Testis (tissue), 2 donors: ENCODE measurements at regions not wholly inside any gene's neighbourhood (a gene's known extent, or its start where the extent isn't known, plus 50 kb on each side); places are given as distances from the start of the nearest gene placed in this dataset.

Experiments used
- DNase-seq: peaks from one replicate; pipeline ENCODE4 v3.0.0-alpha.2; 2019
- H3K27ac ChIP-seq, 2 donors: fragments of 200-600 bp; sonication (generic); one replicate each; pipeline ENCODE4 v1.5.1; 2019
- H3K27me3 ChIP-seq: fragments of 200-600 bp; sonication (generic); one replicate; pipeline ENCODE4 v1.5.1; 2019
- H3K36me3 ChIP-seq: fragments of 200-600 bp; sonication (generic); one replicate; pipeline ENCODE4 v1.5.1; 2017; ENCODE audit warnings: low read depth; ENCODE audit errors: missing control alignments
- H3K4me1 ChIP-seq: fragments of 200-600 bp; sonication (generic); one replicate; pipeline ENCODE4 v1.5.1; 2019
- H3K4me3 ChIP-seq, 2 donors: fragments of 200-600 bp; sonication (generic); one replicate each; pipeline ENCODE4 v1.5.1; 2017 to 2019
- H3K9me3 ChIP-seq: fragments of 200-600 bp; sonication (generic); one replicate; pipeline ENCODE4 v1.5.1; 2017
- POLR2A ChIP-seq: fragments of 450-650 bp; IDR thresholded peaks from one replicate; pipeline ENCODE4 v1.6.1; 2017; ENCODE audit warnings: antibody characterized with exemption, mild to moderate bottlenecking, moderate library complexity
- WGBS, 2 donors: methylation state at CpG; one replicate each; pipeline ENCODE4 v1.1.5; 2018; 5-methylcytosine and 5-hydroxymethylcytosine counted together
- intact Hi-C: fragments of 100-400 bp; cut with DNase I; formaldehyde crosslinking; loops from one replicate; pipeline ENCODE4 v1.15.1; 2023; ENCODE audit warnings: low total_unique reads
- TF ChIP-seq, protein P1 (sequence below), 3 experiments: fragments of 450-650 bp in 2 of 3; fragments of 200-600 bp in 1 of 3; sonication (generic) in 1 of 3; IDR thresholded peaks; one replicate each; pipeline ENCODE4 v1.5.1; 2016 to 2019; ENCODE audit warnings: antibody characterized with exemption in 3 of 3, mild to moderate bottlenecking in 2 of 3, moderate library complexity in 1 of 3

- Histone ChIP-seq H3K4me3 (no peak overlapping the region), H3K36me3 (no peaks in the 10 kb centered on the region), H3K4me1 (peaks cover 21% of the 10 kb centered on the region), H3K27ac (no peak overlapping the region), H3K27me3 (no peaks in the 10 kb centered on the region), H3K9me3 (no peaks in the 10 kb centered on the region)
- 84 to 87% methylated on average over 3 of the region's 3 CpGs for WGBS, 2 donors
- intact Hi-C loops, result no loop called here
- no peak for TF ChIP-seq POLR2A
- no peak for DNase-seq
Observed at GRCh38 chr1:58979677-58980076, 195.8 kb upstream of the JUN start.

DNA sequence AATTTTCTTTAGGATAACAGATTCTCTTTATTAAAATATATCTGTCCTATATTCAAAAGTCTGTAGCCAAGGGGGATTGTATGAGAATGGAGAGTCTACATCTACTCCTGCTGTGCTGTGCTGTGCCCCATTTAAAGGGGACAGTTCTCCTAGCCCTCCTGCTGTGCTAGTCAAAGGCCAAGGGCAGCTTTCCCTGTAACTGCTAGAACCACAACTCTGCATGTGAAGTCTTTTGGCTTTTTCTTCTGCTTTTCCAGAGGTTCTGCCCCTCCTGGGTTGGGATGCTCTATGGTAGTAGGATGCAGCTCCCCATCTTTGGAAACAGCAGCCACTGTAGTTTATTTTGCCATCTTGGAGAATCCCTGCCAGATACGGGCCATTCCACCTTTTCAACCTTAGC is 197.5 kb upstream of the JUN start:
- H3K9me3 ChIP-seq, result no peaks in the 10 kb centered on the region
- 88 to 90% methylated on average over 1 of the region's 1 CpG for WGBS, 2 donors

GRCh38 chr1:58982259-58982998 is 198.6 kb upstream of the JUN start:
- WGBS, 2 donors, result 72 to 76% methylated on average over 8 of the region's 8 CpGs
- no peaks in the 10 kb centered on the region for H3K27me3 ChIP-seq
- intact Hi-C loops, result no loop called here
- H3K27ac ChIP-seq, result no peak overlapping the region
- DNase-seq, result no peak
- H3K4me3 ChIP-seq, result no peak overlapping the region
- no peaks in the 10 kb centered on the region for H3K9me3 ChIP-seq
- no peaks in the 10 kb centered on the region for H3K36me3 ChIP-seq
- TF ChIP-seq, protein P1, sequence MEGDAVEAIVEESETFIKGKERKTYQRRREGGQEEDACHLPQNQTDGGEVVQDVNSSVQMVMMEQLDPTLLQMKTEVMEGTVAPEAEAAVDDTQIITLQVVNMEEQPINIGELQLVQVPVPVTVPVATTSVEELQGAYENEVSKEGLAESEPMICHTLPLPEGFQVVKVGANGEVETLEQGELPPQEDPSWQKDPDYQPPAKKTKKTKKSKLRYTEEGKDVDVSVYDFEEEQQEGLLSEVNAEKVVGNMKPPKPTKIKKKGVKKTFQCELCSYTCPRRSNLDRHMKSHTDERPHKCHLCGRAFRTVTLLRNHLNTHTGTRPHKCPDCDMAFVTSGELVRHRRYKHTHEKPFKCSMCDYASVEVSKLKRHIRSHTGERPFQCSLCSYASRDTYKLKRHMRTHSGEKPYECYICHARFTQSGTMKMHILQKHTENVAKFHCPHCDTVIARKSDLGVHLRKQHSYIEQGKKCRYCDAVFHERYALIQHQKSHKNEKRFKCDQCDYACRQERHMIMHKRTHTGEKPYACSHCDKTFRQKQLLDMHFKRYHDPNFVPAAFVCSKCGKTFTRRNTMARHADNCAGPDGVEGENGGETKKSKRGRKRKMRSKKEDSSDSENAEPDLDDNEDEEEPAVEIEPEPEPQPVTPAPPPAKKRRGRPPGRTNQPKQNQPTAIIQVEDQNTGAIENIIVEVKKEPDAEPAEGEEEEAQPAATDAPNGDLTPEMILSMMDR (IDR thresholded peaks at IDR 0.05), result no peak
- no peak for TF ChIP-seq POLR2A
- peaks cover 13% of the 10 kb centered on the region for H3K4me1 ChIP-seq

More for the DNA sequence above, 197.5 kb upstream of the JUN start:
- TF ChIP-seq, protein P1 (IDR thresholded peaks at IDR 0.05), result no peak
- no peak for TF ChIP-seq POLR2A
- Histone ChIP-seq H3K27ac (no peak overlapping the region), H3K4me3 (no peak overlapping the region), H3K27me3 (no peaks in the 10 kb centered on the region), H3K36me3 (no peaks in the 10 kb centered on the region), H3K4me1 (peaks cover 18% of the 10 kb centered on the region)
- intact Hi-C loops, result no loop called here
- DNase-seq, result no peak

DNA sequence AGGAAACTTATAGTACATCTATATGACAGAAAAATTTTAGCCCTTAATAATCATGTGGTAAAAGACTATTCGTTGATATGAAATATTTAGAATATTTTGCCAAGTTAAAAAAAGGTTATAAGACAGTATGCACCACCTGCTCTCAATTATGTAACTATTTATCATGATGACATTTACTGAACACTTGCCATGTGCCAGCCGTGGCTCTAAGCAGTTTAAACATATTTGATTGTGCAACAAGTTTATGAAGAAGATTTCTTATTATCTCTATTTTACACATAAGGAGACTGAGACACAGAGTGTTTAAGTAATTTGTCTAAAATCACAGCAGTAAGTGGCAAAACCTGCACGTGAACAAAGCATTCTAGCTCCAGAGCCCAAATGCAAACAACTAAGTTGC is 199.3 kb upstream of the JUN start:
- H3K27ac ChIP-seq, result no peak overlapping the region
- no peaks in the 10 kb centered on the region for H3K36me3 ChIP-seq
- WGBS, 2 donors, result 51 to 54% methylated on average over 3 of the region's 3 CpGs
- no peaks in the 10 kb centered on the region for H3K27me3 ChIP-seq
- no peaks in the 10 kb centered on the region for H3K9me3 ChIP-seq
- intact Hi-C loops, result no loop called here
- no peak overlapping the region for H3K4me3 ChIP-seq
- H3K4me1 ChIP-seq, result peaks cover 13% of the 10 kb centered on the region
- DNase-seq, result no peak
- TF ChIP-seq, protein P1 (IDR thresholded peaks at IDR 0.05), result no peak
- no peak for TF ChIP-seq POLR2A

DNA sequence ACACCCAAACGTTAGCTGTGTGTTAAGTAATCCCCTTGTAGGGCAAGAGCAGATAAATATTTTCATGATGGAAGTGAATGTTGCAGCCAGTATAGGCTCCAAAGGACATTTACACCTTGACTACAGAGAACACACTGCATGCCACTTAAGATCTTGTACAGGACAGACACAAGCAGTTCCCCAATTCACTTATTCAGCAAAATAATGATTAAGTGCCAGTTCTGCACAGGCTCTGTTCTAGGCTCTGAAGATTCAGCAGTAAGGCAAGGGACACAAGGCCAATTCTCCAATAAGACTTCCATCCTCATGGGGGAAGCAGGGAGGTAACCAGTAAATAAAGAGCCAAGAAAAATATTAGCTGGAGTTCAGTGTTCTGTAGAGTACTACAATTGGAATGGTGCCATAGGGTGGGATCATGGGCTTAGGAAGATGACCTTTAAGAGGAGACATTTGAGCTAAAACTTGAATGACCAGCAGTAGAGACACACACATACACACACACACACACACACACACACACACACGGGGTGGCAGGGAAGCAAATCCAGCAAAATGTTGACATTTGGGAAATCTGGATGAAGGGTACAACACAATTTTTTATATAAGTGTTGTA is 199.9 kb upstream of the JUN start:
- TF ChIP-seq, protein P1 (IDR thresholded peaks at IDR 0.05), result no peak
- no peak for TF ChIP-seq POLR2A
- H3K4me3 ChIP-seq, result no peak overlapping the region
- no peak for DNase-seq
- H3K27ac ChIP-seq, result no peak overlapping the region
- peaks cover 13% of the 10 kb centered on the region for H3K4me1 ChIP-seq
- no peaks in the 10 kb centered on the region for H3K36me3 ChIP-seq
- whole genome bisulfite sequencing, 2 donors, result 38 to 52% methylated on average over 2 of the region's 2 CpGs
- no peaks in the 10 kb centered on the region for H3K9me3 ChIP-seq
- H3K27me3 ChIP-seq, result no peaks in the 10 kb centered on the region
- intact Hi-C loops, result no loop called here
